ENCODE measurements at regions not wholly inside any gene's neighbourhood (a gene's known extent, or its start where the extent isn't known, plus 50 kb on each side); places are given as distances from the start of the nearest gene placed in this dataset.

GRCh38 chr12:116484807-116485206 is 74.4 kb upstream of the MAP1LC3B2 start:
- H3K4me1 ChIP-seq (ENCODE audit: control insufficient read depth, insufficient read depth, low read length) = peaks cover 22% of the 10 kb centered on the region
- H3K27me3 ChIP-seq (replicated peaks; ENCODE audit: control insufficient read depth, insufficient read depth, low read length) = no peaks in the 10 kb centered on the region
- DNase-seq (ENCODE audit: low read depth) = peak; percentile 9
- no peak overlapping the region for H3K9ac ChIP-seq (ENCODE audit: low read length)
- peak overlapping the region; percentile 13 for H3K4me3 ChIP-seq (ENCODE audit: low read length)
- H3K9me3 ChIP-seq (ENCODE audit: control insufficient read depth, low read length) = peaks cover 6% of the 10 kb centered on the region
- H3K36me3 ChIP-seq (ENCODE audit: control insufficient read depth, insufficient read depth, low read length, severe bottlenecking) = no peaks in the 10 kb centered on the region

- Histone ChIP-seq H3K4me3 (ENCODE audit: low read length) (no peak overlapping the region), H3K27me3 (replicated peaks; ENCODE audit: control insufficient read depth, insufficient read depth, low read length) (no peaks in the 10 kb centered on the region), H3K36me3 (ENCODE audit: control insufficient read depth, insufficient read depth, low read length, severe bottlenecking) (no peaks in the 10 kb centered on the region), H3K9ac (ENCODE audit: low read length) (no peak overlapping the region), H3K9me3 (ENCODE audit: control insufficient read depth, low read length) (peaks cover 6% of the 10 kb centered on the region), H3K4me1 (ENCODE audit: control insufficient read depth, insufficient read depth, low read length) (peaks cover 31% of the 10 kb centered on the region)
- DNase-seq (ENCODE audit: low read depth) = no peak
Measured at GRCh38 chr12:116489116-116489515, 70.1 kb upstream of the MAP1LC3B2 start.

- no peaks in the 10 kb centered on the region for H3K36me3 ChIP-seq (ENCODE audit: control insufficient read depth, insufficient read depth, low read length, severe bottlenecking)
- DNase-seq (ENCODE audit: low read depth) = no peak
- peaks cover 6% of the 10 kb centered on the region for H3K9me3 ChIP-seq (ENCODE audit: control insufficient read depth, low read length)
- no peak overlapping the region for H3K4me3 ChIP-seq (ENCODE audit: low read length)
- no peak overlapping the region for H3K9ac ChIP-seq (ENCODE audit: low read length)
- no peaks in the 10 kb centered on the region for H3K27me3 ChIP-seq (replicated peaks; ENCODE audit: control insufficient read depth, insufficient read depth, low read length)
- H3K4me1 ChIP-seq (ENCODE audit: control insufficient read depth, insufficient read depth, low read length) = peaks cover 30% of the 10 kb centered on the region
Measured at GRCh38 chr12:116490471-116490870, 68.7 kb upstream of the MAP1LC3B2 start.

GRCh38 chr12:116492703-116493324 is 66.4 kb upstream of the MAP1LC3B2 start:
- peak; percentile 59 for DNase-seq (ENCODE audit: low read depth)
- no peaks in the 10 kb centered on the region for H3K36me3 ChIP-seq (ENCODE audit: control insufficient read depth, insufficient read depth, low read length, severe bottlenecking)

GRCh38 chr12:116495260-116495659 is 63.9 kb upstream of the MAP1LC3B2 start:
- H3K36me3 ChIP-seq (ENCODE audit: control insufficient read depth, insufficient read depth, low read length, severe bottlenecking) = no peaks in the 10 kb centered on the region
- DNase-seq (ENCODE audit: low read depth) = peak; percentile 12

More at GRCh38 chr12:116492703-116493324, 66.4 kb upstream of the MAP1LC3B2 start:
- Histone ChIP-seq H3K9ac (ENCODE audit: low read length) (no peak overlapping the region), H3K9me3 (ENCODE audit: control insufficient read depth, low read length) (peaks cover 6% of the 10 kb centered on the region), H3K4me1 (ENCODE audit: control insufficient read depth, insufficient read depth, low read length) (peaks cover 41% of the 10 kb centered on the region), H3K27me3 (replicated peaks; ENCODE audit: control insufficient read depth, insufficient read depth, low read length) (no peaks in the 10 kb centered on the region), H3K4me3 (ENCODE audit: low read length) (no peak overlapping the region)

GRCh38 chr12:116497051-116497591 is 62.1 kb upstream of the MAP1LC3B2 start:
- Histone ChIP-seq H3K36me3 (ENCODE audit: control insufficient read depth, insufficient read depth, low read length, severe bottlenecking) (no peaks in the 10 kb centered on the region), H3K9me3 (ENCODE audit: control insufficient read depth, low read length) (no peaks in the 10 kb centered on the region), H3K27me3 (replicated peaks; ENCODE audit: control insufficient read depth, insufficient read depth, low read length) (no peaks in the 10 kb centered on the region), H3K4me3 (ENCODE audit: low read length) (no peak overlapping the region), H3K9ac (ENCODE audit: low read length) (peak overlapping the region; percentile 15), H3K4me1 (ENCODE audit: control insufficient read depth, insufficient read depth, low read length) (peaks cover 25% of the 10 kb centered on the region)
- no peak for DNase-seq (ENCODE audit: low read depth)

More at GRCh38 chr12:116495260-116495659, 63.9 kb upstream of the MAP1LC3B2 start:
- Histone ChIP-seq H3K4me3 (ENCODE audit: low read length) (no peak overlapping the region), H3K27me3 (replicated peaks; ENCODE audit: control insufficient read depth, insufficient read depth, low read length) (no peaks in the 10 kb centered on the region), H3K4me1 (ENCODE audit: control insufficient read depth, insufficient read depth, low read length) (peaks cover 30% of the 10 kb centered on the region), H3K9me3 (ENCODE audit: control insufficient read depth, low read length) (no peaks in the 10 kb centered on the region), H3K9ac (ENCODE audit: low read length) (no peak overlapping the region)

- H3K9ac ChIP-seq (ENCODE audit: low read length) = no peak overlapping the region
- no peaks in the 10 kb centered on the region for H3K36me3 ChIP-seq (ENCODE audit: control insufficient read depth, insufficient read depth, low read length, severe bottlenecking)
- peak; percentile 86 for DNase-seq (ENCODE audit: low read depth)
- no peaks in the 10 kb centered on the region for H3K27me3 ChIP-seq (replicated peaks; ENCODE audit: control insufficient read depth, insufficient read depth, low read length)
- no peak overlapping the region for H3K4me3 ChIP-seq (ENCODE audit: low read length)
- H3K4me1 ChIP-seq (ENCODE audit: control insufficient read depth, insufficient read depth, low read length) = peaks cover 21% of the 10 kb centered on the region
- H3K9me3 ChIP-seq (ENCODE audit: control insufficient read depth, low read length) = no peaks in the 10 kb centered on the region
Measured at GRCh38 chr12:116498471-116498870, 60.7 kb upstream of the MAP1LC3B2 start.

GRCh38 chr12:116502141-116502725 is 56.9 kb upstream of the MAP1LC3B2 start:
- H3K9me3 ChIP-seq (ENCODE audit: control insufficient read depth, low read length) = no peaks in the 10 kb centered on the region
- H3K36me3 ChIP-seq (ENCODE audit: control insufficient read depth, insufficient read depth, low read length, severe bottlenecking) = no peaks in the 10 kb centered on the region
- no peak for DNase-seq (ENCODE audit: low read depth)
- H3K4me1 ChIP-seq (ENCODE audit: control insufficient read depth, insufficient read depth, low read length) = peaks cover 9% of the 10 kb centered on the region
- no peak overlapping the region for H3K4me3 ChIP-seq (ENCODE audit: low read length)
- no peaks in the 10 kb centered on the region for H3K27me3 ChIP-seq (replicated peaks; ENCODE audit: control insufficient read depth, insufficient read depth, low read length)
- H3K9ac ChIP-seq (ENCODE audit: low read length) = no peak overlapping the region

- no peak for DNase-seq (ENCODE audit: low read depth)
- Histone ChIP-seq H3K27me3 (replicated peaks; ENCODE audit: control insufficient read depth, insufficient read depth, low read length) (no peaks in the 10 kb centered on the region), H3K9ac (ENCODE audit: low read length) (no peak overlapping the region), H3K36me3 (ENCODE audit: control insufficient read depth, insufficient read depth, low read length, severe bottlenecking) (no peaks in the 10 kb centered on the region), H3K4me3 (ENCODE audit: low read length) (no peak overlapping the region), H3K9me3 (ENCODE audit: control insufficient read depth, low read length) (no peaks in the 10 kb centered on the region), H3K4me1 (ENCODE audit: control insufficient read depth, insufficient read depth, low read length) (peaks cover 11% of the 10 kb centered on the region)
Measured at GRCh38 chr12:116502989-116503496, 56.1 kb upstream of the MAP1LC3B2 start.

- no peaks in the 10 kb centered on the region for H3K27me3 ChIP-seq (replicated peaks; ENCODE audit: control insufficient read depth, insufficient read depth, low read length)
- no peak for DNase-seq (ENCODE audit: low read depth)
Measured at GRCh38 chr12:116504438-116504837, 54.7 kb upstream of the MAP1LC3B2 start.

GRCh38 chr12:116506697-116507064 is 52.5 kb upstream of the MAP1LC3B2 start:
- Histone ChIP-seq H3K9ac (ENCODE audit: low read length) (no peak overlapping the region), H3K4me3 (ENCODE audit: low read length) (no peak overlapping the region), H3K27me3 (replicated peaks; ENCODE audit: control insufficient read depth, insufficient read depth, low read length) (no peaks in the 10 kb centered on the region), H3K4me1 (ENCODE audit: control insufficient read depth, insufficient read depth, low read length) (peaks cover 11% of the 10 kb centered on the region), H3K9me3 (ENCODE audit: control insufficient read depth, low read length) (no peaks in the 10 kb centered on the region), H3K36me3 (ENCODE audit: control insufficient read depth, insufficient read depth, low read length, severe bottlenecking) (no peaks in the 10 kb centered on the region)
- DNase-seq (ENCODE audit: low read depth) = no peak

More at GRCh38 chr12:116504438-116504837, 54.7 kb upstream of the MAP1LC3B2 start:
- H3K4me1 ChIP-seq (ENCODE audit: control insufficient read depth, insufficient read depth, low read length) = peaks cover 11% of the 10 kb centered on the region
- H3K4me3 ChIP-seq (ENCODE audit: low read length) = no peak overlapping the region
- no peak overlapping the region for H3K9ac ChIP-seq (ENCODE audit: low read length)
- H3K9me3 ChIP-seq (ENCODE audit: control insufficient read depth, low read length) = no peaks in the 10 kb centered on the region
- H3K36me3 ChIP-seq (ENCODE audit: control insufficient read depth, insufficient read depth, low read length, severe bottlenecking) = no peaks in the 10 kb centered on the region
